NCI-H446 (cell line): ENCODE measurements at regions not wholly inside any gene's neighbourhood (a gene's known extent, or its start where the extent isn't known, plus 50 kb on each side); places are given as distances from the start of the nearest gene placed in this dataset.

Experiments
- DNase-seq, 2 experiments: peaks; one replicate each; lab custom pipeline; 2025; lab: John Stamatoyannopoulos, UW

DNA sequence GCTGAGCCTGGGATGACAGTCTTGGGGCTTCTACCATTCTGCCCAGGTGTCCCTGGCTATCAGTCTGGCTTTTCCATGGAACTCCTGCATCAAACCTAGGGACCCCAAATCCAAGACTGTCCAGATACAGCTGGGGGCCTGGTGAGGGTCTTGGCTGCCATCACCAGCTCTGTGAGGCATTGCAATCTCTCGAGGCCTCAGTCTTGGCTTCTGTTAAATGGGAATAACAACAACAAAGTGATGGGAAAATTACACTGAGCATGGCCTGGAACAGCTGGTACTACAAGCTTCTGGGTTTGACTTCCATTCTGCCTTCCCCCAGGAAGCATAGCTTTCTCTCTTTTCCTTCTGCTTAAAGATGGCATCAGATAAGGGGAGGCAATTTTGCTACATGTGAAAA, 50.0 kb upstream of the LCTL start:
- DNase-seq, result no peak

DNA sequence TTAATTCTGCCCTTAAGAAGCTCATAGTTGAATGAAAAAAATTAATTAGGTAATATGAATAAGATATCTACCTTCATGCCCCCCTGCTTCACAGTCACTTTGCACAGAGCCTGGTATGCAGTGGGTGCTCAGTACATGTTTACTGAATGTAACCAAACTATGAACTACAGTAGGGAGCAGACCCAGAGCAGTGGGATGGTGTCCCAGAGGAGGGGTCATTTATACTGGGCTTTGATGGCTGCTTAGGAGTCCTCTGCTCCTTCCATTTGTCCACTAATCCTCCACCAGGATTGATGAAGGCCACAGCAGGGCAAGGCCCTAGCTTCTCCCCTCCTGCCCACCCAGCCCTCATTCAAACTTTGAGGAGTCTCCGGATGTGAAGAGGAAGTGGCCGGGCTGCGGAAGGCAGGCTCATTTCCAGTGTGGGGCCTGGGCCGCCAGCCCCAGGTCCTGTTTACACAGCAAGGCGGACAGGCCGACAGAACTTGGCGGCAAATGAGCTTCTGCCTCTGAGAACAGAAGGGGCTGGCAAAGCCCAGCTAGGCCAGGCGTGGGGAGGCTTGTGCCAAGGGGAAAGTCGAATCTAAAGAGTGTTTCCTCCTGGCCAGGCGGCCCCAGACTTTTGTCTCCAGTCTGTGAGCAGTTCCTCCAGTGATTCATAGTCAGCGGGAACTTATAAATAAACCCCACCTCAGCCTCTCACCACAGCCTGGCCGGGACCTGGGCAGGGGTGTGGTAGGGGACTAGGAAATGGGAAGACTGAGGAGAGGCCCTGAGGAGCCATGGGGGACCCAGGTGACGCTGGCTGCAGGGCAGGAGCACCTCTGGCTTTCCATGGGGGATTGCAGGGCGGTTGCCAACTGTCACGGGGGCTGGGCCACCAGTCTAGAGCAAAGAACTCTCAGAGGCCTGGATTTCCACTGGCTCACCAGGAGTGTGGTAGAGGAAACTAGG, 51.6 kb upstream of the LCTL start:
- peak; percentile 61 to 89 for DNase-seq

DNA sequence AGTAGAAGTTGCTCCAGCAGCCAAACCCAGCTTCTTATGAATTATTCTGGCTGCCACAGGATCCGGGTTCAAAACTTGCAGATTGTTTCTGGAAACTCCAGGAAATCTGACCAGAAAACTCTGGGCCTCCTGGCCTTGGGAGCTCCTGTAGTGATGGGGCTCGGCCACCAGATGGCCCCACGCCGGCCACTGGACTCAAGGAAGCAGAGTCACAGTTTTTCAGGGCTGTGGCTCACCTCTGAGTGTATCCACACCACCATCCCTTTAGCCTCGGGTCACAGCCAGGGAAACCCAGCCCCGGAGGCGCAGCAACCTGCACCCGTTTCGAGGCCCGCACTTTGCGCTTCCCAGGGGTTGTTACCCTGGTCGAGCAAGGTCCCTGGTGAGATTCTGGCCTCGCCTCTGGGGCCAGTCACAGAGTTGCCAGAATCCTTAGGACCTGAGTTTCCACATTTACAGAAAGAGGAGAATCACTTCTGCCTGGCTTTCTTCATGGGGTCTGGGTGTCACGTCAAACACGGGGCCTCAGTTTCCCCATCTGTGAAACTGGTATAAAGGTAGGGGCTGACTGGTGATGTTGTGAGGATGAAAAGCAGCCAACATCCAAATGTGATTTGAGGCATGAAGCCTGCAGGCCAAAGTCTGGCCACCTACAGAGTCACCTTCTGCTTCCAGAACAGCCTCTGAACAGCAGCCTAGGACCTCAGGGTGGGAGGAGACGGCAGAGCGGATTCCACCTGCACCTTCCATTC, 53.5 kb upstream of the LCTL start:
- peak; percentile 11 to 52 for DNase-seq

DNA sequence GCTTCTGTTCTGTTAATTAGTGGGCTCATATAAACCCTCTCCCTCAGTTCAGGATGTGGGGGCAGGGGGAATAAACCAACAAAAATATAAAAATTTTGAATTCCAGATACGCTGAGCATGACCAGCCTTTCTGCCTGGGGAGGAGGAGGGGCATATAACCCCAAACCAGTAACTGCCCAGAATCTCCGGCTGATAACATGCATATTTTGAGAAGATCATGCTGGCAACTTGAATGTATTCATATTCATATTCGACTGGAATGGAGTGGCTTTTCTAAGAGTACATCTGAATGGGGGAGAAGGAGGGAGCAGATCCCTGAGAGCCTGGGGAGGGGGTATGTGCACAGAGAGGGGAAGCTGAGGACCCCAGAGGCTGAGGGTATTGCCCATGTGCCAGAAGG, 54.5 kb upstream of the LCTL start:
- no peak for DNase-seq

DNA sequence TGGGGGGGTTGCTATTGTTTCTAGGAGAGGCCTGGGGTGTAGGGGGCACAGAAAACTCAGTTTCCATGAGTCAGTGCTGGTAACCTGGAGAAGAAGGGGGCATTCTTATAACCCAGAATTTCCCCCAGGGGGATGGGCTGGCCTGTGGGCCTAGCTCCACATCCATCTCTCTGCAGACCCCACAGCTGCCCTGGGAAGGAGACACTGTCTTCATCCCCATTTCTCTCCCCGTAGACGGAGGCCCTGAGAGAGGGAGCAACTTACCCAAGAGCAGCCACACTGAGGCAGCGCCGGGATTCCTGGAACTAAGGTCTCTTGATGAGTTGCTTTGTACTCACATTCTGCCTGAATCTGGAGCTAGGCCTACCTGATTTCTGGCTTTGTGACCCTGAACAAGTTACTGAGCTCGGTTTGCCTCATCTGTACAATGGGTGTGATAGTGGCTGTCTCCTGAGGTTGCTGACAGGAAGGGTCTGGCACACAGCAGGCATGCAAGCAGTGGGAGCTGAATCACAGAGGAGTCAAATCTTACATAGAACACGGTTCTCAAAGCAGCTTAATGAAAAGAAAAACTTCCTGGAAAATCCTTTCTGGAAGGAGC, 55.0 kb upstream of the LCTL start:
- no peak for DNase-seq

DNA sequence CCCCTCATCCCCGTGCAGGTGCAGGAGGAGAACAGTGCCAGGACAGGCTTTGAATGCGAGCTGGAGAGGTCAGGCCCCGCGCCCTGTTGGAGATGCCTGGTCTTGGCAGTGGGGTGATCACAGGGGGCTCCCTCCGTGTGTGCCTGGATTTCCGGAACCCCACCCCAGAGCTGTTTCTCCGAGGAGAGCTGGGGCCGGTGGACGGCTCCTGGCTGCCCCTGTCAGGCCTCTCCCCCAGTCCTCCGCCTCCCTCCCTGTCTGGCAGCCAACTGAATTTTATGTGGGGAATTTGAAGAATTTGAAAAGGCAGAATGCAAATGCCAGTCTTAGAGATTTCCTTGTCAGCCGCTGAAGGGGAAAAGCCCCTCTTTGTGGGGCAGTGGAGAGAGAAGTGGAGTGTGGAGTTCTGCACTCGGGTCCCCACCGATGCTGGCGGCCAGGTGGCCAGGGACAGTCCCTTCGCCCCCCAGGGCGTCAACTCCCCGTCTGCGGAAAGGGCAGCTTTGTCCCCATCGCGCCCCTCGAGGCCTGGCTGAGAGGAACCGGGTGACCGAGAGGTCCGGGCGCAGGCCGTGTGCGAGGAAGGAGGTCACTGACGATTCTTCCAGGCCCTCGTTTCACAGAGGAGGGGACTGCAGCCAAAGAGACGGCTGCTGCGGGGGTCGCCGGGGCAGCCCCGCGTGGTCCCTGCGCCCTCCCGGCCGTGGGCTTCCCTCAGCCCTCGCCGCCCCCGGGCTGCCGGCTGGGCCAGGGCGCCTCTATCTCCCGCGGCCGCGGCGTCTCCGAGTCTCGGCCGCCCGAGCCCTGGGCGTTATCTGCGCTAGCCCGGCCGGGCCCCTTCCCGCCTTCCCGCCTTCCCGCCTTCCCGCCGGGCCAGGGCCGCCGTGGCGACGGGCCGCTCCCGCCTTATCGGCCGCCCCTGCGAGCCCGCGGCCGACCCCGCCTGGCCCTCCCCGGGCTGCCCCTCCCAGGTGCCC, 56.0 kb upstream of the LCTL start:
- DNase-seq, result no peak

DNA sequence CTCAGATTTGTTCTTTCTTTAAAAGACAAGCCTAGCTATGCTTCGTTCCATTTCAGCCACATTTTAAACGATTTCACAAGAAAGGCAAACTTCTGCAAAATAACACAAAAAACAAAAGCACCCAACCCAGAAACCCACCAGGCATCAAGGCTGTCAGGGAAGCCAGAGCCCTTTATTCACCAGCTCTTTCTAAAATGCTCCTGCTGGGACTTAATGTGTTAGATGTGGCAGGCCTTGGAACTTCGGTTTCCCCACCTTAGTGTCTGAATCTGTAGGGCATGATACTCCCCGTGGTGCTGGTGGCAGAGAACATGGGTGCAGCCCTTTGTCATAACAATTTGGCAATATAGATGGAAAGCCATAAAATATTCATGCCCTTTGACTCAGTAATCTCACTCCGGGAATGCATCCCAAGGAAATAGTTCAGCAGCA, 56.8 kb upstream of the LCTL start:
- no peak for DNase-seq

DNA sequence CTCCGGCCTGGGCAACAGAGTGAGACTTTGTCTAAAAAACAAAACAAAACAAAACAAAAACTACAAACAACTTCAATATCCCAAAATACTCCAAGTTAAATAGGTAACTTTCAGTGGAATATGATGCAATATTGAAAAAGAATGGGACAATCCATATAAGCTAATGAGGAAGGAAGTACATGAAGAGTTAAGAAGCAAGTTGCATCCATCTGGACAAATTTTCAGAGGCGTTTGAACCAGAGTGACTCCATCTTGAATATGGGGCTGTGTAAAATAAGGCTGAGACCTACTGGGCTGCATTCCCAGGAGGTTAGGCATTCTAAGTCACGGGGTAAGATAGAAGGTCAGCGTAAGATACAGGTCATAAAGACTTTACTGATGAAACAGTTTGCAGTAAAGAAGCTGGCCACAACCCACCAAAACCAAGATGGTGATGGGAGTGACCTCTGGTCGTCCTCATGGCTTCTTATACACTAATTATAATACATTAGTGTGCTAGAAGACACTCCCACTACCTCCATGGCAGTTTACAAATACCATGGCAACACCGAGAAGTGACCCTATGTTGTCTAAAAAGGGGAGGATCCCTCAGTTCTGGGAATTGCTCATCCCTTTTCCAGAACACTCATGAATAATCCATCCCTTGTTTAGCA, 58.1 kb upstream of the LCTL start:
- DNase-seq, result no peak

DNA sequence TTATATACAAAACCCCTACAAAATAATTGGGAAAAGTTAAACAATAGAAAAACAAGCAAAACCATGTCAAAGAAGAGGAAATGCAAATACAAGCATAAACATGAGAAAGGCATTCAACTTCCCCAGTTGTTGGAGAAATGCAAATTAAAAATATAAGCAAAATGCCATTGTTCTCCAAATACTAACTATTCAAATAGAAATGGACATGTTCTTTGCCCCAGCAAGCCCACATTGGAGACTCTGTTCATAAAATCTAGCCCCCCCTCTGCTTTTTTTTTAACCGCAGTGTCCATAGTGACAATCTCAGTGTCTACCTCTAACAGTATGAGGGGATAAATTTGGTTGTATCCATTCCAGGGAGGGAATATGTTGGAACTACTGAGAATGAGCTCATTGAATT, 59.7 kb upstream of the LCTL start:
- no peak for DNase-seq

DNA sequence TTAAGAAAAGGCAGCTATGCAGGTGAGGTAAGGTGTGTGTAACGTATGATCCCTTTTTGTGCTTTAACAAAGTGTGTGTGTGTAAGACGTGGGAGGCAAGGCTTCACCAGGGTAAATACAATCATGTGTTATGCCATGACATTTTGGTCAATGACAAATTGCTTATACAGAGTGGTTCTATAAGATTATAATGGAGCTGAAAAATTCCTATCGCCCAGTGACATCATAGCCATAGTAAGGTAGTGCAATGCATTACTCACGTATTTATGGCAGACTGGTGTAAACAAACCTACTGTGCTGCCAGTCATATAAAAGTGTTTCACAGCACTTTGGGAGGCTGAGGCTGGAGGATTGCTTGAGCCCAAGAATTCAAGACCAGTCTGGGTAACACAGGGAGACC, 60.2 kb upstream of the LCTL start:
- no peak for DNase-seq

DNA sequence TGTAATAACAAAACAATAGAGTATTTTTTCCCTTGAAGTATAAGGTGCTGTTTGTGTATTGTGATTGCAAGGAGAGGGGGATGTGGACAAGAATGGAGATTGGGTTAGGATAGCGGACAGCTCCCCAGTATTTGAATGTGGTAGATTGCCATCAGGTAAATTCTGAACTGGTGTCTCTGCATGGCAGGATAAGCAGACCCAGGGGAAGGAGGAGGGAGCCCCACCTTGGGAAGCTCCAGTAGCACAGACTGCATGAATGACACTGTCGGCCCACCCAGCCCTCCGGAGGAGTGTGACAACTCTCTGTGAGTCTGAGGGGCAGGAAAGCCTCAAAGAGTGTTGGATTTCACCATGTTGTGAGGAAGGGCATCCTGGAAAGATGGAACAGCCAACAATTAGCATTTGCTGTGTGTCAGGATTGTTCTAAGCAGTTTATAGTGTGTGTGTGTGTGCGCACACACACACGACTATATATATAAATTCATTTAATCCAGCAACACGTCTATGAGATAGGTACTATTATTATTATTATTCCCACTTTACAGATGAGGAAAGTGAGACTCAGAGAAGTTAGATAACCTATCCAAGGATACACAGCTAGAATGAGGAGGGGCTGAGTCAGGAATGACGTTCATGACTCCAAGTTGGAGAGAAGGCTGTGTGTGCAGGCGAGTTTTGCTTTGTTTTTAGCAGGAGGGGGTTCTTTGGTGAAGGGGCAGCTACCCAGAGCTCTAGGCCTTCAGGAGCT, 63.4 kb upstream of the LCTL start:
- no peak for DNase-seq

DNA sequence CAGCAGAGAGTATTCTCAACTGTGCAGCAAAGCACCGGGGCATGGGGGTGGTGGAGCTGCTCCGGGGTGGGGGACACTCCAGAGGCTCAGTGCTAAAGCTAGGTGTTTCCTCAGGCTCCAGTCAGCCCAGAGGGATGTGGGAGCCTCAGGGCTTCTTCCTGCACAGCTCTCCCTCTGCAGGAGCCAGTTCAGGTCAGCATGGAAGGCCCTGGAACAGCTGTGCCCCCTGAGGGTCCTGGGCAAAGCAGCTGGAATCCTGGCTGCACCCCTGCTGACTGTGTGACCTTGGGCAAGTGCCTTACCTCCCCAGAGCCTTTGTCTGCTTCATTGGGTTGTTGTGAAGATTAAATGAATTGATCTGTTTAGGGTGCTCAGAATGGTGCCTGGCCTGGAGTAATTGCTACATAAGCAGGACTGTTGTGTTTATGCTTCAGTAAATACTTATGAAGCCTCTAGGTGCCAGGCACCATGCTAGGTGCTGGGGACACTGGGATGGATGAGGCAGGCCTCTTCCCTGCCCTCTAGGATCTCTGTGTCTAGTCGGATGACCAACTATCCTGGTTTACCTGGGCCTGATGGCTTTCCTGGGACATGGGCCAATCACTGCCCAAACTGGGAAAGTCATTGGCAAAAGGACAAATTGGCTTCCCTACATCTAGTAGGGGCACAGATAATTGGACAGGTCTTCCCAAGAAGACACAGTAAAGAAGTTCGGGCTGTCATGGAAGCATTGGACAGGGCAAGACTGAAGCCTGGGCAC, 64.2 kb upstream of the LCTL start:
- DNase-seq, result peak in 1 of 2 experiments; percentile 10

DNA sequence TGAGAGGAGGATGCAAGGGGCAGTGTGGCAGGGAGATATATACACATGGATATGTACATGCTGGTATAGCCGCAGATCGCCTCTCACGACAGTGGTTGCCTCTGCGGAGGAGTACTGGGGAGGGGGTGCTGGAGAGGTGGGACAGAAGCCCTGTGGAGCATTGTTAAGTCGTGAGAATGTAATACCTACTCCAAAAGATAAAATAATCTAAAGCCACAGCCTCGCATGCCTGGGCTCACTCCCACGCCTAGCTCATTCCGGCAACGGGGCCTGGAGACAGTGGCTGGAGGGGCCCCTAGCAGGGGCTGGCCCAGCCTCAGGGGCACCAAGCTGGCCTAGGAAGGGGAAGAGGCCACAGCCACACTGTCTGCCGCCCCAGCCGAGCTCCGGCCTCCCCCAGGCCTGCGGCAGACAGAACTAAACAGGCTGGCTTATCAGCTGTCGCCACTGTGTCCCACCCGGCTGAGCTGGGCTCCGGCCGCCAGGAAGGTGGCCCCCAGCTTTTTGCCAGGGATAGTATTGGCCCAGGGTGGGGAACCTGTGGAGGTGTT, 65.1 kb upstream of the LCTL start:
- DNase-seq, result no peak

DNA sequence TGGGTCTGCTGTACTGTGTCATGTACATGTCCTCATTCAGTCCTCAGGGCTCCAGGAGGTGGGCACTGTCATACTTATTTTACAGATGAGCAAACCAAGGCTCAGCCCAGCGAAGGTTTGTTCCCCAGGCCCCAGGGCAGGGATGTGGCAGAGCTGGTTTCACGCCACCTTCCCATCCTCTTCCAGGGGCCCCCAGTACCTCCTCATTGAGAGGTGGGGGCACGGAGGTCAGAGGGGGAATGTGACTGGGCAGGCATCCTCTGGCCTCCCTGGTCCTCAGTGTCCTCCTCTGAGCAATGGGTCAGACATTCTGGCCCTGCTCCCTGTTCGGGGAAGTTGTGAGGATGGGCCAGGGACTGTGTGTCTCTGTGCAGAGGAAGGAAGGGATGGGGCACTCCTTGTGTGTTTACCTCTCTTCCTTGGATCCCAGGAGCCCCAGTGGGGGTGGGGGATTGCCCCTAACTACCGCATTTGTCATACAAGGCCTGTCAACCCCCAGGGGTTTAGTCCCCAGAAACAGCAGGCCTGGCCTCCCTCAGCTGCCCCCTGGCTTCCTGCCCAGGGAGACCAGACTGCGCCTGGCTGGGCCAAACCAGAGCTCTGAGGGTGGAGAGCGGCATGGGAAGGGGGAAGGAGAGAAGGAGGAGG, 65.9 kb upstream of the LCTL start:
- DNase-seq, result peak in 1 of 2 experiments; percentile 58

DNA sequence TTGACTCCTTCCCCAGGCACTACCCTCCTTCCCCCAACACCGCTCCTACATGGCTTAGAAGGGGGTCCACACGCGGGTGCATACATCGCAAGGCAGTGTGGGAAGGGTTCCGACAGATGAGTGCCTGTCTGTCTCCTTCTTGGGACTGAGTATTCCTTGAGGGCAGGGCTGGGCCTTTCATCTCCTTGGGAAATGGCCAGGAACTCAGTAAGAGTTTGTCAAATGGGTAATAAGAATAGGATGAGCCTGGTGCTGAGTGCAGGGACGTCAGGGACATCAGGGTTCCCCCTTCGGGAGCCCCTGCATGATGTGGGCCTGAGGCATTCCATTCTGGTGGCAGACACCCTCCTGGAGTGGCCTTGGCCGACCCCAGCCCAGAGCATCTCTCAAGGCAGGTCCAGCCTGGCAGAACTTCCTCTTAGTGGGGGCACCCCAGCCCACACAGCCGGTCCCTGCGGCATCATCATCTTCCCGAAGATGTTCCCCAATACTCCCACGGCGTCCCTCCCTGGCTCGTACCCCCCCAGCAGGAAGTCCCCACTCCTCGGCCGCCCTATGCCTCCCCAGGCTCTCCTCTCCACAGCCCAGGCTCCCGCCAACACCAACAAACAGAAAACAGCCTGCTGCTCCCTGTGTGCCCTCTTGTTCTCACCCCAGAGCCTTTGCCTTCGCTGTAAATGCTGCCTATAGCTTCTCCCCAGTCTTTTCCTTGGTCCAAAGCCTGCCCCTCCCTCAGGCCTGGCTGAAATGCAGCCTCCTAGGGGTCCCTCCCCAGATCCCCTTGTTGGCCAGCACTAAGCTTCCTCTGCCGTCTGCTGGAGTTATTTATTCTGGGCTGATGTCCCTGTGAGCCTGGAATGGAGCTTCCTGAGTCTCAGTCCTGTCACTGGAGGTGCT, 67.5 kb upstream of the LCTL start:
- DNase-seq, result no peak

DNA sequence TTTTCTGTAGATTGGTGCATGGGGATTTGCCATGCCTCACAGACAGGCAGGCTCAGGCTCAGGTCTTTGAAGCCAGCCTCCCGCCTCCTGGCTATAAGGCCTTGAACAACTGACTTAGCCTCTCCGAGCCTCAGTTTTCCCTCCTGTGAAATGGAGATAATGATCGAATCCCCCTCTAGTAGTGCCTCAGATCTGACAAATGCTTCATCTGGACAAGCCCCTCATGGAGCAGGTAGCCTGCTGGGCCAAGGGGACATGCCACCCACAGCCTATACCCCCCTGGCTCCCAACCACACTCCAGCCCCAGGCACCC, 68.1 kb upstream of the LCTL start:
- no peak for DNase-seq

DNA sequence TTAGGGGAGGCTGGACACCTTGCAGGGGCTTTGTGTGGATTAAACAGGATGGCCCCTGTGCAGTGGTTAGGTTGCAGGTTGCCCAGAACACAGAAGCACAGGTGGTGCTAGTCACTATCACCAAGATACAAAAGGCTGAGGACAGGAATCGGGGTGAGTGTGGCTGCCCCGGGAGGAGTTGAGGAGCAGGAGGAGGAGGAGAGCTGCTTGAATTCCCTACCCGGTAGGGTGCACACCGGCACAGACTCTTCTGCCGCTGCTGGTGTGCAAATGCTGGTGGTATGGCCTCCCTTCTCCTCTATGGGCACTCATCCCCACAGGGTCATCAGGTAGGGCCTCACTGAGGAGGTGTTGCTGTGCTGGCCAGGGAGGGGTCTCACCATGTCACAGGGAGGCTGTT, 67.5 kb upstream of the SMAD6 start:
- no peak for DNase-seq

DNA sequence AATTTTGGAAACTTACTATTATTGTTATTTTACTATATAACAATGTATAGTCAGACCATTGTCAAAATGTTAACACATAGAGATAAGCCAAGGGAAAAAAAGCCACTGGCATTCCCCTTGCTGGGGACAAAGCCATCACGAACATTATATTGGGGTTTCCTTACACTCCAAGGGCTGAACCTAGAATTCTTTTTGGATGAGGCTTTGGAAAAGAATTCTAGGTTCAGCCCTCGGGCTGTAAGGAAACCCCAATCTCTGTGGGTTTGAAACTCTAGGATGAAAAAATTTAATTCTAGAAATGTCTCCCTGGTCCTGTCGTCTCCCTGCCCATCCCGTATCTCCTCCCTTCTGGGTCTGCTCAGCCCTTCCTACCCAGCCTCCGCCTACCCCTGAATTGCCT, 67.0 kb upstream of the SMAD6 start:
- DNase-seq, result no peak
